MM.1S (cell line): ENCODE measurements at regions not wholly inside any gene's neighbourhood (a gene's known extent, or its start where the extent isn't known, plus 50 kb on each side); places are given as distances from the start of the nearest gene placed in this dataset.

Experiments used
- DNase-seq: peaks from one replicate; pipeline ENCODE4 v3.0.0-alpha.2; 2015
- H2AFZ ChIP-seq: fragments of 300-600 bp; sonication (generic); 2 replicates; pipeline ENCODE4 v1.6.0; 2016; ENCODE audit warnings: antibody characterized with exemption, low read length
- H3F3A ChIP-seq: fragments of 300-600 bp; sonication (generic); 2 replicates; pipeline ENCODE4 v1.6.1; 2016; ENCODE audit warnings: mild to moderate bottlenecking, antibody characterized with exemption, low read length, moderate library complexity, mixed read lengths; ENCODE audit not compliant: insufficient read depth
- H3K27ac ChIP-seq: fragments of 300-600 bp; sonication (generic); 2 replicates; pipeline ENCODE4 v1.5.1; 2016; ENCODE audit warnings: mild to moderate bottlenecking, low read length
- H3K27me3 ChIP-seq: fragments of 300-600 bp; sonication (generic); replicated peaks from 2 replicates; pipeline ENCODE4 v1.6.0; 2016; ENCODE audit warnings: low read length; ENCODE audit not compliant: insufficient read depth
- H3K36me3 ChIP-seq: fragments of 300-600 bp; sonication (generic); replicated peaks from 2 replicates; pipeline ENCODE4 v1.6.1; 2016; ENCODE audit warnings: mild to moderate bottlenecking, low read length, mixed read lengths; ENCODE audit not compliant: insufficient read depth
- H3K4me1 ChIP-seq: fragments of 300-600 bp; sonication (generic); 2 replicates; pipeline ENCODE4 v1.6.1; 2016; ENCODE audit warnings: low read length, mixed read lengths
- H3K4me2 ChIP-seq: fragments of 300-600 bp; sonication (generic); 2 replicates; pipeline ENCODE4 v1.6.0; 2016; ENCODE audit warnings: low read depth, low read length
- H3K4me3 ChIP-seq: fragments of 300-600 bp; sonication (generic); 2 replicates; pipeline ENCODE4 v1.5.1; 2016; ENCODE audit warnings: low read length, mixed read lengths
- H3K79me2 ChIP-seq: fragments of 300-600 bp; sonication (generic); 2 replicates; pipeline ENCODE4 v1.6.1; 2016; ENCODE audit warnings: mixed run types, low read length, mixed read lengths
- H3K9ac ChIP-seq: fragments of 300-600 bp; sonication (generic); 2 replicates; pipeline ENCODE4 v1.6.1; 2016; ENCODE audit warnings: low read length, mixed read lengths
- H3K9me2 ChIP-seq: fragments of 300-600 bp; sonication (generic); replicated peaks from 2 replicates; pipeline ENCODE4 v1.6.1; 2016; ENCODE audit warnings: mild to moderate bottlenecking, low read length, mixed read lengths; ENCODE audit not compliant: insufficient read depth
- H3K9me3 ChIP-seq: fragments of 300-600 bp; sonication (generic); replicated peaks from 2 replicates; pipeline ENCODE4 v1.6.1; 2016; ENCODE audit warnings: mild to moderate bottlenecking, low read length, mixed read lengths; ENCODE audit not compliant: insufficient read depth
- H4K20me1 ChIP-seq: fragments of 300-600 bp; sonication (generic); 2 replicates; pipeline ENCODE4 v1.6.1; 2016; ENCODE audit warnings: mild to moderate bottlenecking, low read length, moderate library complexity, mixed read lengths; ENCODE audit not compliant: insufficient read depth
- EZH2 ChIP-seq: fragments of 300-600 bp; sonication (generic); optimal IDR thresholded peaks from 2 replicates; pipeline ENCODE3; 2017; ENCODE audit warnings: low read depth, mild to moderate bottlenecking, antibody characterized with exemption, low read length, mixed read lengths
- EZH2phosphoT487 ChIP-seq: fragments of 300-600 bp; sonication (generic); IDR thresholded peaks from 2 replicates; pipeline ENCODE4 v1.6.1; 2018; ENCODE audit warnings: antibody characterized with exemption, low read length
- TF ChIP-seq, protein P1 (sequence below): fragments of 300-600 bp; sonication (generic); IDR thresholded peaks from 2 replicates; pipeline ENCODE4 v1.5.1; 2016; ENCODE audit warnings: antibody characterized with exemption, low read length, mixed read lengths

DNA sequence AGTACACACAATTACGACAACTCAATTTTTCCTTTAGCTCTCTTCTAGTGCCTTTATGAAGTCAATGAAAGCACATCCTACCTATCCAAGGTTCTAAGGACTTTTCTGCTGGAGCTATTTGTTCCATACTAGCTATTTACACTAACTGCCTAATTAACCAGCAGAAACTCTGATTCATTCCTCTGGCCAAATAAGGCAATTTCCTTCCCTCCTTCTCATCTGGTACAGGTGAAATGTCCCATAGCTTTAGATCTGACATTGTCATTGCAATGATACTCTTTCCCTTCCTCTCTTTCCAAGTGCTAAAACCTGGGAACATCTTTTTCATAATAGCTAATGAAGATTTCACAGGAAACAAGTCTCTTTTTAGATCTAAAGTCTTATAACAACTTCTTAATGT lies 521.7 kb downstream of the SOX2 start:
- H2AFZ ChIP-seq, result no peak overlapping the region
- no peaks in the 10 kb centered on the region for H4K20me1 ChIP-seq
- no peaks in the 10 kb centered on the region for H3K9me2 ChIP-seq
- no peaks in the 10 kb centered on the region for H3F3A ChIP-seq
- H3K4me2 ChIP-seq, result no peak overlapping the region
- no peaks in the 10 kb centered on the region for H3K36me3 ChIP-seq
- DNase-seq, result no peak
- H3K27me3 ChIP-seq, result no peaks in the 10 kb centered on the region
- H3K4me1 ChIP-seq, result no peaks in the 10 kb centered on the region
- H3K79me2 ChIP-seq, result no peaks in the 10 kb centered on the region
- H3K4me3 ChIP-seq, result no peak overlapping the region
- TF ChIP-seq, protein P1, sequence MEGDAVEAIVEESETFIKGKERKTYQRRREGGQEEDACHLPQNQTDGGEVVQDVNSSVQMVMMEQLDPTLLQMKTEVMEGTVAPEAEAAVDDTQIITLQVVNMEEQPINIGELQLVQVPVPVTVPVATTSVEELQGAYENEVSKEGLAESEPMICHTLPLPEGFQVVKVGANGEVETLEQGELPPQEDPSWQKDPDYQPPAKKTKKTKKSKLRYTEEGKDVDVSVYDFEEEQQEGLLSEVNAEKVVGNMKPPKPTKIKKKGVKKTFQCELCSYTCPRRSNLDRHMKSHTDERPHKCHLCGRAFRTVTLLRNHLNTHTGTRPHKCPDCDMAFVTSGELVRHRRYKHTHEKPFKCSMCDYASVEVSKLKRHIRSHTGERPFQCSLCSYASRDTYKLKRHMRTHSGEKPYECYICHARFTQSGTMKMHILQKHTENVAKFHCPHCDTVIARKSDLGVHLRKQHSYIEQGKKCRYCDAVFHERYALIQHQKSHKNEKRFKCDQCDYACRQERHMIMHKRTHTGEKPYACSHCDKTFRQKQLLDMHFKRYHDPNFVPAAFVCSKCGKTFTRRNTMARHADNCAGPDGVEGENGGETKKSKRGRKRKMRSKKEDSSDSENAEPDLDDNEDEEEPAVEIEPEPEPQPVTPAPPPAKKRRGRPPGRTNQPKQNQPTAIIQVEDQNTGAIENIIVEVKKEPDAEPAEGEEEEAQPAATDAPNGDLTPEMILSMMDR, result no peak
- TF ChIP-seq EZH2phosphoT487 (no peak), EZH2 (no peak)
- no peak overlapping the region for H3K9ac ChIP-seq
- no peak overlapping the region for H3K27ac ChIP-seq
- no peaks in the 10 kb centered on the region for H3K9me3 ChIP-seq

DNA sequence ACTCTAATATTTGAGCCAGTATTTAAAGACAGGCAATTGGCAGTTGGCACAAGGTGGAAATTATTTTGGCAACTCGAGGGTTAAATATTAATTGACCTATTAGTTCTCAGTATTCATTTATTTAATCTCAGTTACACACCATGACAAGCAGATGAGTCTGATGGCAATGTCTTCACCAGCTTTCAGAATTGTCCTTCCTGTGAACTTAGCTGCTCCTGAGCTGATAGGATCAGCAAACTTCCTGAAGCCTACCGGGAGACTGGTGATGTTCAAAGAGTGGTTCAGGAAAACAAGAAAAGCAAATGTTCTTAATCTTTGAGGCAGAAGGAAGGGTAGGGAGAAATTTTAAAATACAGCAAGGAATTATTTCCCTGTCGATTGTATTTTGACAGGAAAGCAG lies 522.2 kb downstream of the SOX2 start:
- Histone ChIP-seq H3K4me3 (no peak overlapping the region), H3K4me1 (no peaks in the 10 kb centered on the region), H4K20me1 (no peaks in the 10 kb centered on the region), H3K36me3 (no peaks in the 10 kb centered on the region), H3K79me2 (no peaks in the 10 kb centered on the region), H3K27ac (no peak overlapping the region), H2AFZ (no peak overlapping the region), H3K4me2 (no peak overlapping the region), H3F3A (no peaks in the 10 kb centered on the region), H3K27me3 (no peaks in the 10 kb centered on the region), H3K9me2 (no peaks in the 10 kb centered on the region), H3K9me3 (no peaks in the 10 kb centered on the region), H3K9ac (no peak overlapping the region)
- DNase-seq, result no peak
- TF ChIP-seq, protein P1, result no peak
- TF ChIP-seq EZH2 (no peak), EZH2phosphoT487 (no peak)

DNA sequence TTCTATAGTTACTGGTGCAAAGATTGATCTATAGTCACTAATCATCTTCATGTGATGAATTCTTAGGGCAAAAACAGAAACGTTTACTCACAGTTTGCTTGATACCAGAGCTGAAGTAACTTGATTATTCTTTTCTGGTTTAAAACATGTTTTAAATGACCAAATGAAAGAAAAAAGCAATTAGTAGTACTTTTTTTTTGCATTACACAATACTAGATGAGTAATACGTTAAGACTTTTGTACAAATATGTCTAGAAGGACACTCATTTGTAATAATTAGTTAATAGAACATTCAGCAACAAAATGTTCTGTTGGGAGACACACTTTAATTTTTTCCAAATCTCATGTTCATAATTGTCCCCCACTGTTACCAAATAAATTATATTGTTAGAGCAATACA lies 523.2 kb downstream of the SOX2 start:
- H3K9me2 ChIP-seq, result no peaks in the 10 kb centered on the region
- no peak overlapping the region for H2AFZ ChIP-seq
- no peaks in the 10 kb centered on the region for H3K27me3 ChIP-seq
- no peaks in the 10 kb centered on the region for H3F3A ChIP-seq
- H3K4me3 ChIP-seq, result no peak overlapping the region
- H3K27ac ChIP-seq, result no peak overlapping the region
- no peaks in the 10 kb centered on the region for H4K20me1 ChIP-seq
- no peak overlapping the region for H3K9ac ChIP-seq
- no peaks in the 10 kb centered on the region for H3K79me2 ChIP-seq
- H3K9me3 ChIP-seq, result no peaks in the 10 kb centered on the region
- TF ChIP-seq EZH2, result no peak
- TF ChIP-seq EZH2phosphoT487, result no peak
- TF ChIP-seq, protein P1, result no peak
- no peak overlapping the region for H3K4me2 ChIP-seq
- no peaks in the 10 kb centered on the region for H3K4me1 ChIP-seq
- no peaks in the 10 kb centered on the region for H3K36me3 ChIP-seq
- no peak for DNase-seq

DNA sequence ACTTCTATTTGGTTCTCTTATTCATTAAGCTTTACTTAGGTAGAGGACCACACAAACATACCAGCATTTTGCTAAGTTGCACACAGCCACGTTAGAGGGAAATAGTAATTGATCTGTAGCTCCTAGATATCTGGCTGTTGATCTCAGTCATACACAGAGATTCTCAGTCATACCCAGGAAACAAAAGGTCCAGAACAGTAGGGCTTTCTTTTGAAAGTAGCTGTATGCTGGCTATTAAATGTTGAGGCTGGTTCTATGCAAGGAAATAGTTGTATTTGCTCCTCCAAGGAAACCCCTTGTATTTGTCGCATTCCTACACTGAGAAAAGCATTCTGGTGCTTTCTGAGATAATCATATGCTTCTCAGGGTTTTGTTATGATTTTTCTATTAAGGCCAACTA lies 523.8 kb downstream of the SOX2 start:
- H3K27me3 ChIP-seq, result no peaks in the 10 kb centered on the region

More for the DNA sequence above, 523.8 kb downstream of the SOX2 start:
- H3K4me2 ChIP-seq, result no peak overlapping the region
- H3K9me2 ChIP-seq, result no peaks in the 10 kb centered on the region
- no peak overlapping the region for H2AFZ ChIP-seq
- H4K20me1 ChIP-seq, result no peaks in the 10 kb centered on the region
- H3K9ac ChIP-seq, result no peak overlapping the region
- no peak overlapping the region for H3K4me3 ChIP-seq
- no peaks in the 10 kb centered on the region for H3K4me1 ChIP-seq
- no peaks in the 10 kb centered on the region for H3K9me3 ChIP-seq
- no peak for DNase-seq
- H3F3A ChIP-seq, result no peaks in the 10 kb centered on the region
- no peaks in the 10 kb centered on the region for H3K36me3 ChIP-seq
- no peaks in the 10 kb centered on the region for H3K79me2 ChIP-seq
- TF ChIP-seq EZH2phosphoT487 (no peak), EZH2 (no peak)
- TF ChIP-seq, protein P1, result no peak
- no peak overlapping the region for H3K27ac ChIP-seq
